Right lobe of liver (tissue), 4 donors: ENCODE measurements at regions not wholly inside any gene's neighbourhood (a gene's known extent, or its start where the extent isn't known, plus 50 kb on each side); places are given as distances from the start of the nearest gene placed in this dataset.

ENCODE experiments used
- CTCF ChIP-seq, 4 donors: fragments of 200-600 bp in 3 of 4; fragments of 450-650 bp in 1 of 4; IDR thresholded peaks; one replicate each; pipeline versions ENCODE4 v1.5.1 to v1.8.0; 2016 to 2022; ENCODE audit warnings: antibody characterized with exemption in 4 of 4, mild to moderate bottlenecking in 2 of 4
- POLR2A ChIP-seq: fragments of 450-650 bp; IDR thresholded peaks from one replicate; pipeline ENCODE4 v1.6.1; 2017; ENCODE audit warnings: antibody characterized with exemption, mild to moderate bottlenecking
- donor health status: DM: no; HTN: no; CAD: no.
- donor health status: DM: no; HTN: no; CAD: no.
- donor health status: DM: no; HTN: yes; CAD: no.

DNA sequence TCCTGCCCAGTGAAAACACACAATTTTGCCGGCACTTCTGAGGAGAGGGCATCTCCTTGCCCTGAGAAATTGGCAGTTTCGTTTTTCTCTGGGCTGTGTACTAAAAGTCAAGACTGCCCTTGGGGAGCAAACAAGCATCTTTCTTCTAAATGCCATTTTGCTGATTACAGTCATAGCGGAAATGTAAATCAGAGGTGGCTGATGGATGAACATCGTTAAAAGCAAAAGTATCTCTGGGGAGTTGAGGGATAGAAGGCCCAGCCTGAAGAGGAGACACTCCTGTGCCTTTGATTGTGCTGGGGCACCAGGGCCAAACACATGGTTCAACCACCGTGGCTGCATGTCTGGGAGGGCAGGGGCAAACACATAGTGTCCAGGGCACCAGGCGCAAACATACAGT lies 49.8 kb downstream of the ABCC12 start:
- TF ChIP-seq CTCF (IDR thresholded peaks at IDR 0.05) (no peak), POLR2A (no peak)
